SU-DHL-6 (cell line): ENCODE measurements at regions not wholly inside any gene's neighbourhood (a gene's known extent, or its start where the extent isn't known, plus 50 kb on each side); places are given as distances from the start of the nearest gene placed in this dataset.

ENCODE experiments used
- H2AFZ ChIP-seq: fragments of 200-600 bp; sonication (generic); 2 replicates; pipeline ENCODE4 v1.6.1; 2014; ENCODE audit warnings: low read depth, mild to moderate bottlenecking, moderate library complexity, mixed read lengths, antibody characterized with exemption, low read length; ENCODE audit not compliant: severe bottlenecking
- H3F3A ChIP-seq: fragments of 200-600 bp; shearing (Covaris generic); 2 replicates; pipeline ENCODE4 v1.6.0; 2016; ENCODE audit warnings: antibody characterized with exemption, mild to moderate bottlenecking; ENCODE audit not compliant: insufficient read depth
- H3K27ac ChIP-seq: fragments of 200-600 bp; sonication (generic); 2 replicates; pipeline ENCODE4 v1.5.1; 2016; ENCODE audit warnings: low read depth, mild to moderate bottlenecking, low read length, moderate library complexity, mixed read lengths
- H3K27me3 ChIP-seq: fragments of 200-600 bp; sonication (generic), shearing (Covaris generic); 2 replicates; pipeline ENCODE4 v1.6.0; 2014; ENCODE audit warnings: mild to moderate bottlenecking, low read length
- H3K36me3 ChIP-seq: fragments of 200-600 bp; sonication (generic); 2 replicates; pipeline ENCODE4 v1.6.1; 2014; ENCODE audit warnings: mild to moderate bottlenecking, low read length, mixed read lengths
- H3K4me2 ChIP-seq: fragments of 300-600, 200-600 bp; shearing (Covaris generic), sonication (generic); 2 replicates; pipeline ENCODE4 v1.6.0; 2014; ENCODE audit warnings: low read length, low read depth, mild to moderate bottlenecking; ENCODE audit not compliant: poor library complexity, severe bottlenecking
- H3K4me3 ChIP-seq: fragments of 200-600 bp; sonication (generic); 2 replicates; pipeline ENCODE4 v1.5.1; 2014; ENCODE audit warnings: antibody characterized with exemption, low read length, mild to moderate bottlenecking, mixed read lengths; ENCODE audit not compliant: insufficient read depth, poor library complexity, severe bottlenecking
- H3K79me2 ChIP-seq: fragments of 200-600 bp; sonication (generic); 2 replicates; pipeline ENCODE4 v1.6.1; 2014; ENCODE audit warnings: mild to moderate bottlenecking, low read length, moderate library complexity; ENCODE audit not compliant: insufficient read depth
- H3K9ac ChIP-seq: fragments of 200-600 bp; sonication (generic); 2 replicates; pipeline ENCODE4 v1.7.0; 2014; ENCODE audit warnings: mild to moderate bottlenecking, low read length
- H3K9me2 ChIP-seq: fragments of 200-600 bp; sonication (generic); replicated peaks from 2 replicates; pipeline ENCODE4 v1.6.1; 2014; ENCODE audit warnings: low read length; ENCODE audit not compliant: insufficient read depth
- H3K9me3 ChIP-seq: fragments of 200-600 bp; sonication (generic); 2 replicates; pipeline ENCODE4 v1.6.1; 2014; ENCODE audit warnings: low read length, mixed read lengths; ENCODE audit not compliant: insufficient read depth
- H4K20me1 ChIP-seq: fragments of 200-600 bp; sonication (generic); 2 replicates; pipeline ENCODE4 v1.6.1; 2014; ENCODE audit warnings: low read depth, mild to moderate bottlenecking, antibody characterized with exemption, low read length, moderate library complexity, mixed read lengths
- CTCF ChIP-seq: fragments of 200-600 bp; sonication (generic); IDR thresholded peaks from one replicate; pipeline ENCODE4 v1.5.1; 2017; ENCODE audit warnings: antibody characterized with exemption, mild to moderate bottlenecking, low read length, moderate library complexity; ENCODE audit not compliant: insufficient read depth, poor library complexity, severe bottlenecking
- EZH2phosphoT487 ChIP-seq: fragments of 200-600 bp; sonication (generic), shearing (Covaris generic); conservative IDR thresholded peaks from 2 replicates; pipeline ENCODE4 v1.6.1; 2018; ENCODE audit warnings: mild to moderate bottlenecking, antibody characterized with exemption, low read length, moderate library complexity, mixed read lengths

DNA sequence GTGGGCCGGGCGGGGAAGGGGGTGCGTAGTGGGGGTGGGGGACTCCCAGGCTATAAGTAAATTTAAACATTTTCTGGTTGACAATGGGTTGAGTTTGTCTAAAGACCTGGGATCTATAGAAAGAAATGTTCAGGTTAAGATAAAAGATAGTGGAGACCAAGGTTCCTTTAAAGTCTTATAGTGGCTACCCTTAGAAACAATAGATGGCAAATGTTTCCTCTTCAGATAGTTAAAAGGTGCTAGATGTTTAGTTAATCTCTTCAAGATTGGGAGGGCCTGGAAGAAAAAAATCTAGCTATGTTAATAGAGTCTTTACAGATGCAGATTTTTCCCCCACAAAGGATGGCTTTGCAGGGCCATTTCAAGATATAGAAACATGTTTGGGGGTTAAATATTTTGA lies 446.4 kb upstream of the FKBP1C start:
- Histone ChIP-seq H3F3A (no peaks in the 10 kb centered on the region), H2AFZ (no peak overlapping the region), H3K27me3 (no peaks in the 10 kb centered on the region), H3K9ac (no peak overlapping the region), H3K79me2 (no peaks in the 10 kb centered on the region), H3K4me2 (no peak overlapping the region), H3K36me3 (no peaks in the 10 kb centered on the region), H3K9me3 (no peaks in the 10 kb centered on the region), H3K4me3 (no peak overlapping the region), H3K9me2 (no peaks in the 10 kb centered on the region), H4K20me1 (no peaks in the 10 kb centered on the region), H3K27ac (no peak overlapping the region)
- TF ChIP-seq CTCF (no peak), EZH2phosphoT487 (no peak)

- Histone ChIP-seq H3K36me3 (no peaks in the 10 kb centered on the region), H4K20me1 (no peaks in the 10 kb centered on the region), H3K27me3 (no peaks in the 10 kb centered on the region), H3K79me2 (no peaks in the 10 kb centered on the region), H3K4me2 (no peak overlapping the region), H3K4me3 (no peak overlapping the region), H2AFZ (no peak overlapping the region), H3F3A (no peaks in the 10 kb centered on the region), H3K27ac (no peak overlapping the region), H3K9me2 (no peaks in the 10 kb centered on the region), H3K9ac (no peak overlapping the region), H3K9me3 (no peaks in the 10 kb centered on the region)
- TF ChIP-seq EZH2phosphoT487, result no peak
- no peak for TF ChIP-seq CTCF
Observed at GRCh38 chr6:62763125-62763912, 447.9 kb upstream of the FKBP1C start.

GRCh38 chr6:62746968-62747367 lies 460.9 kb upstream of the KHDRBS2 start:
- no peaks in the 10 kb centered on the region for H3K79me2 ChIP-seq

More at GRCh38 chr6:62746968-62747367, 460.9 kb upstream of the KHDRBS2 start:
- no peak overlapping the region for H3K9ac ChIP-seq
- no peak overlapping the region for H3K4me2 ChIP-seq
- H3K27ac ChIP-seq, result no peak overlapping the region
- H2AFZ ChIP-seq, result no peak overlapping the region
- H3K4me3 ChIP-seq, result no peak overlapping the region
- H3K36me3 ChIP-seq, result no peaks in the 10 kb centered on the region
- H4K20me1 ChIP-seq, result no peaks in the 10 kb centered on the region
- H3F3A ChIP-seq, result no peaks in the 10 kb centered on the region
- H3K27me3 ChIP-seq, result no peaks in the 10 kb centered on the region
- H3K9me2 ChIP-seq, result no peaks in the 10 kb centered on the region
- TF ChIP-seq CTCF (no peak), EZH2phosphoT487 (no peak)
- H3K9me3 ChIP-seq, result no peaks in the 10 kb centered on the region
